Gastrocnemius medialis (tissue), 4 donors: ENCODE measurements at regions not wholly inside any gene's neighbourhood (a gene's known extent, or its start where the extent isn't known, plus 50 kb on each side); places are given as distances from the start of the nearest gene placed in this dataset.

Source experiments
- ATAC-seq, 2 donors: fragments of 150-250 bp; one replicate each; pipeline ENCODE4 v1.9.1; 2016
- DNase-seq, 2 donors: peaks; one replicate each; pipeline ENCODE4 v3.0.0-alpha.2; 2019
- H3K27ac ChIP-seq, 4 donors: fragments of 200-600 bp; sonication (generic); 1 replicate in 1 of 4; 2 replicates in 3 of 4; pipeline ENCODE4 v1.5.1; 2016 to 2018; ENCODE audit warnings: mild to moderate bottlenecking in 2 of 4, moderate library complexity in 1 of 4
- H3K27me3 ChIP-seq, 3 donors: fragments of 200-600 bp; sonication (generic) in 2 of 3; 1 replicate in 1 of 3; 2 replicates in 2 of 3; pipeline versions ENCODE4 v1.5.1 to v1.6.0; 2016 to 2019; ENCODE audit warnings: mild to moderate bottlenecking in 1 of 3, moderate library complexity in 1 of 3
- H3K36me3 ChIP-seq, 2 donors: fragments of 200-600 bp; sonication (generic) in 1 of 2; one replicate each; pipeline ENCODE4 v1.5.1; 2017 to 2018
- H3K4me1 ChIP-seq, 2 donors: fragments of 200-600 bp; sonication (generic) in 1 of 2; one replicate each; pipeline ENCODE4 v1.5.1; 2016 to 2017; ENCODE audit warnings: mild to moderate bottlenecking in 2 of 2
- H3K4me3 ChIP-seq, 4 donors: fragments of 200-600 bp; sonication (generic) in 3 of 4; 1 replicate in 1 of 4; 2 replicates in 3 of 4; pipeline ENCODE4 v1.5.1; 2016 to 2019; ENCODE audit warnings: mild to moderate bottlenecking in 2 of 4
- H3K9me3 ChIP-seq, 3 donors: fragments of 200-600 bp; sonication (generic) in 2 of 3; 1 replicate in 1 of 3; 2 replicates in 2 of 3; pipeline ENCODE4 v1.5.1; 2016 to 2019
- POLR2A ChIP-seq, 2 donors: fragments of 450-650 bp; IDR thresholded peaks; one replicate each; pipeline ENCODE4 v1.6.1; 2017; ENCODE audit warnings: antibody characterized with exemption in 2 of 2, mild to moderate bottlenecking in 2 of 2, moderate library complexity in 2 of 2
- in situ Hi-C, 4 donors: fragments of 200-750 bp; cut with MboI; loops; one replicate each; pipeline versions ENCODE4 v1.15.0 to v1.8.0; 2017; ENCODE audit warnings: low sequenced_read_pairs in 4 of 4
- intact Hi-C: fragments of 100-400 bp; cut with DNase I; formaldehyde crosslinking; loops from one replicate; pipeline ENCODE4 v1.15.1; 2023; ENCODE audit warnings: low total_unique reads
- TF ChIP-seq, protein P1 (sequence below), 5 experiments: fragments of 450-650 bp in 3 of 5; fragments of 200-600 bp in 2 of 5; sonication (generic) in 2 of 5; IDR thresholded peaks in 4 of 5; conservative IDR thresholded peaks in 1 of 5; 1 replicate in 4 of 5; 2 replicates in 1 of 5; pipeline ENCODE4 v1.5.1; 2016 to 2019; ENCODE audit warnings: antibody characterized with exemption in 5 of 5, mild to moderate bottlenecking in 3 of 5, moderate library complexity in 3 of 5

GRCh38 chr9:106761493-106761892 lies 101.5 kb upstream of the ZNF462 start:
- Histone ChIP-seq H3K27ac (peak overlapping the region in 1 of 4 donors; percentile 27), H3K9me3 (no peaks in the 10 kb centered on the region), H3K36me3 (no peaks in the 10 kb centered on the region), H3K27me3 (no peaks in the 10 kb centered on the region), H3K4me1 (peaks cover 20 to 26% of the 10 kb centered on the region in 2 donors), H3K4me3 (no peak overlapping the region)
- no peak for DNase-seq
- in situ Hi-C loops = no loop called here
- no peak for ATAC-seq
- intact Hi-C loops = no loop called here
- TF ChIP-seq POLR2A (IDR thresholded peaks at IDR 0.05) = no peak
- TF ChIP-seq, protein P1, sequence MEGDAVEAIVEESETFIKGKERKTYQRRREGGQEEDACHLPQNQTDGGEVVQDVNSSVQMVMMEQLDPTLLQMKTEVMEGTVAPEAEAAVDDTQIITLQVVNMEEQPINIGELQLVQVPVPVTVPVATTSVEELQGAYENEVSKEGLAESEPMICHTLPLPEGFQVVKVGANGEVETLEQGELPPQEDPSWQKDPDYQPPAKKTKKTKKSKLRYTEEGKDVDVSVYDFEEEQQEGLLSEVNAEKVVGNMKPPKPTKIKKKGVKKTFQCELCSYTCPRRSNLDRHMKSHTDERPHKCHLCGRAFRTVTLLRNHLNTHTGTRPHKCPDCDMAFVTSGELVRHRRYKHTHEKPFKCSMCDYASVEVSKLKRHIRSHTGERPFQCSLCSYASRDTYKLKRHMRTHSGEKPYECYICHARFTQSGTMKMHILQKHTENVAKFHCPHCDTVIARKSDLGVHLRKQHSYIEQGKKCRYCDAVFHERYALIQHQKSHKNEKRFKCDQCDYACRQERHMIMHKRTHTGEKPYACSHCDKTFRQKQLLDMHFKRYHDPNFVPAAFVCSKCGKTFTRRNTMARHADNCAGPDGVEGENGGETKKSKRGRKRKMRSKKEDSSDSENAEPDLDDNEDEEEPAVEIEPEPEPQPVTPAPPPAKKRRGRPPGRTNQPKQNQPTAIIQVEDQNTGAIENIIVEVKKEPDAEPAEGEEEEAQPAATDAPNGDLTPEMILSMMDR (IDR thresholded peaks at IDR 0.05 in 4 of 5, conservative IDR thresholded peaks at IDR 0.05 in 1 of 5) = no peak

DNA sequence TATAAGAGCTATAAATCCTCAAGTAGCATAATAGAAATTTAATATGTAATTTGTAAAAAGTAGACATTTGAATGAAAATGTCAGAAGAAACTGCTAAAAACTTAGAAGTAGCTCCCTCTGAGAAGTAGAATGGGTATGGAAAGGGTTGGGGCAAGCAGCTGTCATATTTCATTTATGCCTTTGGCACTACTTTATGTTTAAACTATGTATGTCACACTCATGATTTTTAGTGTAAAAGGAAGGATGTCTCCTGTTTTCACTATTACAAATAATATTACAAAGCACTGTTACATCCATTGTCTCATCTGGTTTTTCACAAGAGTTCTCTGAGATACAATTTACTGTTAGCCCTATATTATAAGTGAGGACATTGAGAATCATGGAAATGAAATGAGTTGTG lies 96.3 kb upstream of the ZNF462 start:
- in situ Hi-C loops (no loop called here), intact Hi-C loops (no loop called here)
- no peaks in the 10 kb centered on the region for H3K36me3 ChIP-seq
- DNase-seq (no peak), ATAC-seq (no peak)
- H3K9me3 ChIP-seq = no peaks in the 10 kb centered on the region
- H3K27ac ChIP-seq = no peak overlapping the region
- no peaks in the 10 kb centered on the region for H3K27me3 ChIP-seq
- TF ChIP-seq, protein P1 (IDR thresholded peaks at IDR 0.05 in 4 of 5, conservative IDR thresholded peaks at IDR 0.05 in 1 of 5) = no peak
- no peak for TF ChIP-seq POLR2A (IDR thresholded peaks at IDR 0.05)
- H3K4me1 ChIP-seq = peaks cover 0 to 3% of the 10 kb centered on the region in 2 donors
- no peak overlapping the region for H3K4me3 ChIP-seq

DNA sequence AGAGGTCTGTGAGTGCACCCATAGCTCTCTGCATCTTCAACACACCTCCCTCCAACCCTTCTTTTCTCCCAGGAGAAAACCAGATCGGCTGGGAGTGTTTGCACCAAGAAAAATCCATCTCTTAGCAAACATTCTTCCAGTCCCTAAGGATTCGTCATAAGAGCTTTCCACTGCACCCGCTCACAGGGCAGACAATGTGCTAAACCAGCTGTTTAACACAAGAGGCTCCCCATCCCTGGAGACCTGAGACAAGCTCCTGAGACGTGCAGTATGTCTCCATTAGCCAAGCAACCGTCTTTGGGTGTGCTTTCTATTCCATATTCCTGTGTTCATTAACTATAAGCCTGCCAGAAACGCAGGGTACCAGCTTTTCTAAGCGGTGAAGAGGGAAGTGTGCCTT lies 93.6 kb upstream of the ZNF462 start:
- Histone ChIP-seq H3K4me3 (no peak overlapping the region), H3K4me1 (peaks cover 21 to 22% of the 10 kb centered on the region in 2 donors), H3K27me3 (no peaks in the 10 kb centered on the region), H3K9me3 (no peaks in the 10 kb centered on the region), H3K36me3 (no peaks in the 10 kb centered on the region), H3K27ac (peak overlapping the region in 2 of 4 donors; percentile 29 to 50)
- TF ChIP-seq, protein P1 (IDR thresholded peaks at IDR 0.05 in 4 of 5, conservative IDR thresholded peaks at IDR 0.05 in 1 of 5) = no peak
- no peak for TF ChIP-seq POLR2A (IDR thresholded peaks at IDR 0.05)
- in situ Hi-C loops (no loop called here), intact Hi-C loops (no loop called here)
- ATAC-seq (no peak), DNase-seq (no peak)

DNA sequence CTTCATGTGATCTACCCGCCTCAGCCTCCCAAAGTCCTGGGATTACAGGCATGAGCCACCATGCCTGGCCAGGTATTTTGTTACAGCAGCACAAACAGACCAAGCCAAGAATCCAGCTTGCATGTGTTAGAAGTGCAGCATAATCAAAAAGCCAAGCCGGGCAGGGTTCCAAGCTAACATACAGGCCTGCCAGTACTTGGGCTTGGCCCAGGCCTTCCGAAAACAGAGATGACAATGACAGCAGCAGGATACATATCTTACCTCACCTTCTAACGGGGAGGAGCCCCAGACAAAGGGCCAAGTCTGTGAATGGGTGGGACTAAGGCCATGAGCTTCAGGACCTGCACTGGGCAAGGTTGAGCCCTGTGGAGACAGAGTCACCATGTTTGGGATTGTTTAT lies 91.4 kb upstream of the ZNF462 start:
- intact Hi-C loops (loop anchor here (5.0 to 10.0 kb wide), 4 partner anchors 91 to 1059 kb away; partner anchors contain the start of gene ZNF462), in situ Hi-C loops (no loop called here)
- peaks cover 21 to 26% of the 10 kb centered on the region in 2 donors for H3K4me1 ChIP-seq
- H3K9me3 ChIP-seq = no peaks in the 10 kb centered on the region
- DNase-seq (peak; percentile 86 to 97), ATAC-seq (peak; percentile 78 to 89)
- no peak overlapping the region for H3K4me3 ChIP-seq
- H3K36me3 ChIP-seq = no peaks in the 10 kb centered on the region
- peak in 1 of 2 donors; percentile 42 for TF ChIP-seq POLR2A (IDR thresholded peaks at IDR 0.05)
- TF ChIP-seq, protein P1 (IDR thresholded peaks at IDR 0.05 in 4 of 5, conservative IDR thresholded peaks at IDR 0.05 in 1 of 5) = no peak
- H3K27ac ChIP-seq = peak overlapping the region; percentile 76 to 88 (median 86)
- H3K27me3 ChIP-seq = no peaks in the 10 kb centered on the region
